SK-N-SH (cell line): ENCODE measurements at regions not wholly inside any gene's neighbourhood (a gene's known extent, or its start where the extent isn't known, plus 50 kb on each side); places are given as distances from the start of the nearest gene placed in this dataset.

Experiments used
- ELF1 ChIP-seq: IDR thresholded peaks from 2 replicates; pipeline ENCODE4 v1.4.0; 2012
- EP300 ChIP-seq, 2 experiments: IDR thresholded peaks; 2 replicates each; pipeline versions ENCODE4 v1.4.0 to v1.6.1; 2012; ENCODE audit warnings: borderline replicate concordance in 1 of 2, low read depth in 1 of 2, low read length in 1 of 2
- FOSL2 ChIP-seq: IDR thresholded peaks from 2 replicates; pipeline ENCODE4 v1.4.0; 2012; ENCODE audit warnings: low read depth, mild to moderate bottlenecking, moderate library complexity, borderline replicate concordance
- SMC3 ChIP-seq: IDR thresholded peaks from 2 replicates; pipeline ENCODE4 v1.6.1; 2012; ENCODE audit warnings: low read depth, low read length, improper control_type of control experiment
- TAF1 ChIP-seq: IDR thresholded peaks from 2 replicates; pipeline ENCODE4 v1.6.1; 2012; ENCODE audit warnings: low read depth, mild to moderate bottlenecking, low read length, moderate library complexity, borderline replicate concordance
- TCF12 ChIP-seq: IDR thresholded peaks from 2 replicates; pipeline ENCODE4 v1.4.0; 2012
- USF1 ChIP-seq: IDR thresholded peaks from 2 replicates; pipeline ENCODE4 v1.4.0; 2012; ENCODE audit warnings: low read depth, borderline replicate concordance
- USF2 ChIP-seq: fragments of 150-350 bp; IDR thresholded peaks from 2 replicates; pipeline ENCODE4 v1.6.1; 2017; ENCODE audit warnings: antibody characterized with exemption, low read length, low read depth, borderline replicate concordance
- TF ChIP-seq, protein P1 (sequence below): fragments of 200-600 bp; sonication (generic); IDR thresholded peaks from 2 replicates; pipeline ENCODE4 v1.6.1; 2017; ENCODE audit warnings: antibody characterized with exemption, mild to moderate bottlenecking, moderate library complexity

DNA sequence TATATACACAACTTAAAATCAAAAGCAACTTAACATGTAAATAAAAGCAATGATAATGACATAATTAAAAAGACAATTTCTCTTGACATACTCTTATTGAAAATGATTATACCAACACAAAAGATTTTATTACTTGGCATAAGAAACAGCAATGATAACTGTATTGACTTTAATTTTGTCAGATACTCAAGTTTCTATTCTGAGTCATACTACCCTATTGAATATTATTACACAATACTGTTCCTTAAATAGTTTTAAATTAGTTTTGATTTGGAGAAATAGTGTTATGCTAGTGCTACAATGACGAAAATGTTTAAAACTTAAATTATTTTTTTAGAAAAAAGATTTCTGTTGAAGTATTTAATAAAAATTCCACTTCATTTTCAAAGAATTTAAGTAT is 1319.3 kb upstream of the C9orf72 start:
- TF ChIP-seq SMC3 (no peak), EP300 (IDR thresholded peaks at IDR 0.05; ENCODE audit: borderline replicate concordance in 1 of 2, low read depth in 1 of 2, low read length in 1 of 2) (no peak), TAF1 (no peak), ELF1 (no peak), USF2 (no peak), FOSL2 (no peak), USF1 (no peak), TCF12 (no peak)
- TF ChIP-seq, protein P1, sequence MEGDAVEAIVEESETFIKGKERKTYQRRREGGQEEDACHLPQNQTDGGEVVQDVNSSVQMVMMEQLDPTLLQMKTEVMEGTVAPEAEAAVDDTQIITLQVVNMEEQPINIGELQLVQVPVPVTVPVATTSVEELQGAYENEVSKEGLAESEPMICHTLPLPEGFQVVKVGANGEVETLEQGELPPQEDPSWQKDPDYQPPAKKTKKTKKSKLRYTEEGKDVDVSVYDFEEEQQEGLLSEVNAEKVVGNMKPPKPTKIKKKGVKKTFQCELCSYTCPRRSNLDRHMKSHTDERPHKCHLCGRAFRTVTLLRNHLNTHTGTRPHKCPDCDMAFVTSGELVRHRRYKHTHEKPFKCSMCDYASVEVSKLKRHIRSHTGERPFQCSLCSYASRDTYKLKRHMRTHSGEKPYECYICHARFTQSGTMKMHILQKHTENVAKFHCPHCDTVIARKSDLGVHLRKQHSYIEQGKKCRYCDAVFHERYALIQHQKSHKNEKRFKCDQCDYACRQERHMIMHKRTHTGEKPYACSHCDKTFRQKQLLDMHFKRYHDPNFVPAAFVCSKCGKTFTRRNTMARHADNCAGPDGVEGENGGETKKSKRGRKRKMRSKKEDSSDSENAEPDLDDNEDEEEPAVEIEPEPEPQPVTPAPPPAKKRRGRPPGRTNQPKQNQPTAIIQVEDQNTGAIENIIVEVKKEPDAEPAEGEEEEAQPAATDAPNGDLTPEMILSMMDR = no peak
